Cardiac muscle cell (in vitro differentiated cells and primary cell): ENCODE measurements at regions not wholly inside any gene's neighbourhood (a gene's known extent, or its start where the extent isn't known, plus 50 kb on each side); places are given as distances from the start of the nearest gene placed in this dataset.

Experiments
- DNase-seq, 2 donors: peaks; one replicate each; pipeline versions ENCODE4 v3.0.0 to v3.0.0-alpha.2; 2010 to 2017; ENCODE audit warnings: low read depth in 1 of 2, low spot score in 1 of 2
- H3K27ac ChIP-seq: fragments of 200-600 bp; sonication (generic); 2 replicates; pipeline ENCODE4 v1.5.1; 2016
- H3K27me3 ChIP-seq: fragments of 200-600 bp; sonication (generic); 2 replicates; pipeline ENCODE4 v1.6.0; 2016; ENCODE audit warnings: control low read depth
- H3K36me3 ChIP-seq: fragments of 200-600 bp; sonication (generic); 2 replicates; pipeline ENCODE4 v1.5.1; 2016; ENCODE audit warnings: control low read depth
- H3K4me1 ChIP-seq: fragments of 200-600 bp; sonication (generic); 2 replicates; pipeline ENCODE4 v1.8.1; 2017; ENCODE audit warnings: low read depth, mild to moderate bottlenecking, mixed run types
- H3K4me3 ChIP-seq: fragments of 200-600 bp; sonication (generic); 2 replicates; pipeline ENCODE4 v1.5.1; 2016; ENCODE audit warnings: mild to moderate bottlenecking
- H3K9me3 ChIP-seq: fragments of 200-600 bp; sonication (generic); 2 replicates; pipeline ENCODE4 v1.5.1; 2017; ENCODE audit warnings: low read depth, mild to moderate bottlenecking, control low read depth
- CTCF ChIP-seq: IDR thresholded peaks from 2 replicates; pipeline ENCODE4 v1.5.1; 2012; ENCODE audit warnings: low read depth, mild to moderate bottlenecking, low read length

- no peaks in the 10 kb centered on the region for H3K4me1 ChIP-seq
- no peak for DNase-seq
- H3K4me3 ChIP-seq = no peak overlapping the region
These were observed 474.7 kb downstream of the NUF2 start for GRCh38 chr1:163796394-163796821.

GRCh38 chr1:163797816-163798215 is 476.1 kb downstream of the NUF2 start:
- Histone ChIP-seq H3K36me3 (no peaks in the 10 kb centered on the region), H3K27me3 (no peaks in the 10 kb centered on the region)

More at GRCh38 chr1:163796394-163796821, 474.7 kb downstream of the NUF2 start:
- Histone ChIP-seq H3K27ac (no peak overlapping the region), H3K9me3 (no peaks in the 10 kb centered on the region), H3K27me3 (no peaks in the 10 kb centered on the region), H3K36me3 (no peaks in the 10 kb centered on the region)
- TF ChIP-seq CTCF = no peak

GRCh38 chr1:163799190-163799805 is 477.5 kb downstream of the NUF2 start:
- no peaks in the 10 kb centered on the region for H3K9me3 ChIP-seq
- H3K4me1 ChIP-seq = no peaks in the 10 kb centered on the region
- H3K27me3 ChIP-seq = no peaks in the 10 kb centered on the region
- no peak overlapping the region for H3K4me3 ChIP-seq
- no peak overlapping the region for H3K27ac ChIP-seq
- no peak for TF ChIP-seq CTCF
- DNase-seq = no peak
- H3K36me3 ChIP-seq = no peaks in the 10 kb centered on the region

More at GRCh38 chr1:163797816-163798215, 476.1 kb downstream of the NUF2 start:
- no peak for TF ChIP-seq CTCF
- no peak overlapping the region for H3K27ac ChIP-seq
- DNase-seq = no peak
- H3K9me3 ChIP-seq = no peaks in the 10 kb centered on the region
- no peaks in the 10 kb centered on the region for H3K4me1 ChIP-seq
- H3K4me3 ChIP-seq = no peak overlapping the region

GRCh38 chr1:163807331-163808049 is 485.7 kb downstream of the NUF2 start:
- H3K9me3 ChIP-seq = no peaks in the 10 kb centered on the region
- no peak overlapping the region for H3K27ac ChIP-seq
- TF ChIP-seq CTCF = no peak
- H3K36me3 ChIP-seq = no peaks in the 10 kb centered on the region
- no peak for DNase-seq
- no peaks in the 10 kb centered on the region for H3K27me3 ChIP-seq
- no peaks in the 10 kb centered on the region for H3K4me1 ChIP-seq
- no peak overlapping the region for H3K4me3 ChIP-seq

- H3K4me3 ChIP-seq = no peak overlapping the region
- H3K36me3 ChIP-seq = no peaks in the 10 kb centered on the region
- DNase-seq = no peak
- no peak for TF ChIP-seq CTCF
- H3K9me3 ChIP-seq = no peaks in the 10 kb centered on the region
- no peaks in the 10 kb centered on the region for H3K4me1 ChIP-seq
- H3K27me3 ChIP-seq = no peaks in the 10 kb centered on the region
- no peak overlapping the region for H3K27ac ChIP-seq
These were observed 491.5 kb downstream of the NUF2 start for GRCh38 chr1:163813251-163813650.
